Neuronal stem cell (in vitro differentiated cells): ENCODE measurements at regions not wholly inside any gene's neighbourhood (a gene's known extent, or its start where the extent isn't known, plus 50 kb on each side); places are given as distances from the start of the nearest gene placed in this dataset. TPM values are rescaled to one million over a fixed set of nuclear protein-coding genes. Genes with fewer than 3 reads are reported as not detected.

Experiments used
- small RNA-seq: library from polyadenylated mRNA; stranded (forward); fragments of <200 nt; extraction: miRNeasy Mini kit (QIAGEN cat#:217004); gene quantifications from one replicate; pipeline ENCODE3, GENCODE V24; 2013; ENCODE audit not compliant: insufficient read depth

Small RNA genes in the stretch of these regions (small RNA-seq; reads per million reads assigned to genes)
- gene RF00015 = not detected
